ENCODE measurements at regions not wholly inside any gene's neighbourhood (a gene's known extent, or its start where the extent isn't known, plus 50 kb on each side); places are given as distances from the start of the nearest gene placed in this dataset.

DNA sequence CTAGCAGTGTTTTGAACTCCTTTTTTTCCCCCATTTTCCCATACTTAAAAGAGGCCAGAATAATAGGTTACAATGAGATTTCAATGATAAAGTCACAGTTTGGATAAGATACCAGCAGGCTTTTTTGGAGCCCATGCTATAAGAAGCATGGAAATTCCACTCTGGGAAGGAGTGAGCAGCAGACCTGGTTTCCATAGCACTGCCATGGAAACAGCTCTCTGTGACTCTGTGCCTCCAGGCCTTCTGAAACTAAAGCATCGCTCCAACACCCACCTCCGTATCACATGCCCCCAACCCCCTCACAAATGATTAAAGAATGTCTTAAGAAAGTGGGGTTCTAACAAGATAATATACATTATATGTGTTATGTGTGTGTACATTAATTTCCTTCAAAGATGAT is 165.0 kb downstream of the GRIN2B start:
- TF ChIP-seq CTCF (IDR thresholded peaks at IDR 0.05 in 2 of 3, conservative IDR thresholded peaks at IDR 0.05 in 1 of 3; ENCODE audit: control insufficient read depth in 2 of 3, extremely low read depth in 1 of 3, insufficient read depth in 1 of 3, low read depth in 3 of 3, low read length in 3 of 3) = no peak
- no peak for TF ChIP-seq ESRRA (IDR thresholded peaks at IDR 0.05; ENCODE audit: low read length)
- TF ChIP-seq NFIC (IDR thresholded peaks at IDR 0.05; ENCODE audit: low read depth, low read length) = no peak
- TF ChIP-seq CHD2 (IDR thresholded peaks at IDR 0.05; ENCODE audit: borderline replicate concordance, low read depth, low read length) = no peak
- TF ChIP-seq ZSCAN29 (IDR thresholded peaks at IDR 0.05) = no peak
- no peak for TF ChIP-seq NFYA (IDR thresholded peaks at IDR 0.05; ENCODE audit: borderline replicate concordance, low read depth, low read length)
- TF ChIP-seq SKIL (IDR thresholded peaks at IDR 0.05; ENCODE audit: low read depth, poor library complexity, severe bottlenecking) = no peak
- TF ChIP-seq ATF3 (IDR thresholded peaks at IDR 0.05; ENCODE audit: borderline replicate concordance, extremely low read depth, low read depth, low read length) = no peak
- TF ChIP-seq EED (IDR thresholded peaks at IDR 0.05; ENCODE audit: low read depth) = no peak
- TF ChIP-seq STAT1 (conservative IDR thresholded peaks at IDR 0.05) = no peak
- TF ChIP-seq EP300 (IDR thresholded peaks at IDR 0.05; ENCODE audit: borderline replicate concordance in 1 of 2, control insufficient read depth in 1 of 2, low read depth in 2 of 2, low read length in 2 of 2) = no peak

Data from GM12878 (cell line).